Stomach (tissue), 4 donors: ENCODE measurements at regions not wholly inside any gene's neighbourhood (a gene's known extent, or its start where the extent isn't known, plus 50 kb on each side); places are given as distances from the start of the nearest gene placed in this dataset.

ENCODE experiments used
- EP300 ChIP-seq: sonication (generic); formaldehyde crosslinking; IDR thresholded peaks from one replicate; pipeline ENCODE4 v1.6.1; 2017; ENCODE audit warnings: antibody characterized with exemption
- POLR2A ChIP-seq, 4 donors: fragments of 450-650 bp; IDR thresholded peaks; one replicate each; pipeline ENCODE4 v1.6.1; 2016; ENCODE audit warnings: antibody characterized with exemption in 4 of 4, control low read depth in 2 of 4, mild to moderate bottlenecking in 1 of 4, moderate library complexity in 1 of 4
- POLR2AphosphoS5 ChIP-seq, 3 donors: sonication (generic); formaldehyde crosslinking; IDR thresholded peaks; one replicate each; pipeline ENCODE4 v1.6.1; 2016; ENCODE audit warnings: antibody characterized with exemption in 3 of 3
- TF ChIP-seq, protein P1 (sequence below), 7 experiments: fragments of 450-650 bp in 4 of 7; fragments of 200-600 bp in 3 of 7; sonication (generic) in 3 of 7; IDR thresholded peaks; one replicate each; pipeline ENCODE4 v1.5.1; 2016 to 2019; ENCODE audit warnings: antibody characterized with exemption in 7 of 7, control low read depth in 2 of 7, mild to moderate bottlenecking in 1 of 7

DNA sequence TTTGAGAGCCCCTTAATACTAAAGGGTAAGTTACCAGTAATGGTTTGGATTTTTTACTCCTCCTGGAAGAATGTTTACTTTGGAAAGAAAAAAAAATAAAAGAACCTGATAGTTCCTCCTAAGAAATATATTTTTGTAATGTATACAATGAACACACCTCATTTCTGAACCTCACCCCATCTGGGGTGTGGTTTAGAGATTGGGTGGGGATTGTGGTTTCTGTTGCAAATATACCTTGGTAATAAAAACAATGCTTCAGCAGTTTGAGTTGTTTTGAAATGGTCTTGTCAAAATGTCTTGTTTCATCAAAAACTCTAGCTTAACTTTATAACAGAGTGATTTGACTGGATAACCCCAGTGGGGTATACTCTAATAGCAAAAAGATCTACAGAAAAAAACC lies 448.9 kb upstream of the MEIS1 start:
- no peak for TF ChIP-seq POLR2AphosphoS5 (IDR thresholded peaks at IDR 0.05)
- TF ChIP-seq, protein P1, sequence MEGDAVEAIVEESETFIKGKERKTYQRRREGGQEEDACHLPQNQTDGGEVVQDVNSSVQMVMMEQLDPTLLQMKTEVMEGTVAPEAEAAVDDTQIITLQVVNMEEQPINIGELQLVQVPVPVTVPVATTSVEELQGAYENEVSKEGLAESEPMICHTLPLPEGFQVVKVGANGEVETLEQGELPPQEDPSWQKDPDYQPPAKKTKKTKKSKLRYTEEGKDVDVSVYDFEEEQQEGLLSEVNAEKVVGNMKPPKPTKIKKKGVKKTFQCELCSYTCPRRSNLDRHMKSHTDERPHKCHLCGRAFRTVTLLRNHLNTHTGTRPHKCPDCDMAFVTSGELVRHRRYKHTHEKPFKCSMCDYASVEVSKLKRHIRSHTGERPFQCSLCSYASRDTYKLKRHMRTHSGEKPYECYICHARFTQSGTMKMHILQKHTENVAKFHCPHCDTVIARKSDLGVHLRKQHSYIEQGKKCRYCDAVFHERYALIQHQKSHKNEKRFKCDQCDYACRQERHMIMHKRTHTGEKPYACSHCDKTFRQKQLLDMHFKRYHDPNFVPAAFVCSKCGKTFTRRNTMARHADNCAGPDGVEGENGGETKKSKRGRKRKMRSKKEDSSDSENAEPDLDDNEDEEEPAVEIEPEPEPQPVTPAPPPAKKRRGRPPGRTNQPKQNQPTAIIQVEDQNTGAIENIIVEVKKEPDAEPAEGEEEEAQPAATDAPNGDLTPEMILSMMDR (IDR thresholded peaks at IDR 0.05): no peak
- no peak for TF ChIP-seq EP300
- TF ChIP-seq POLR2A (IDR thresholded peaks at IDR 0.05): no peak
